Mesendoderm (in vitro differentiated cells): ENCODE measurements at regions not wholly inside any gene's neighbourhood (a gene's known extent, or its start where the extent isn't known, plus 50 kb on each side); places are given as distances from the start of the nearest gene placed in this dataset.
"Not testable (repeated sequence)": the region's sequence is repeated elsewhere in the genome, so short reads cannot be mapped to it uniquely, and the experiment has no call there.

ENCODE experiments used
- DNase-seq: peaks from one replicate; pipeline ENCODE4 v3.0.0; 2013
- H2AK5ac ChIP-seq: 2 replicates; pipeline ENCODE4 v1.6.1; 2013; ENCODE audit warnings: low read length, inconsistent platforms
- H2BK120ac ChIP-seq: 2 replicates; pipeline ENCODE4 v1.6.1; 2013; ENCODE audit warnings: low read depth, mild to moderate bottlenecking, low read length, moderate library complexity, mixed read lengths
- H2BK15ac ChIP-seq: replicated peaks from 2 replicates; pipeline ENCODE4 v1.6.1; 2013; ENCODE audit warnings: low read depth, mild to moderate bottlenecking, moderate library complexity
- H2BK5ac ChIP-seq: 2 replicates; pipeline ENCODE4 v1.6.1; 2013; ENCODE audit warnings: low read length, inconsistent platforms
- H3K18ac ChIP-seq: 2 replicates; pipeline ENCODE4 v1.6.1; 2013; ENCODE audit warnings: mild to moderate bottlenecking, low read length, mixed read lengths
- H3K23ac ChIP-seq: one replicate; pipeline ENCODE4 v1.6.1; 2013; ENCODE audit warnings: low read length
- H3K27ac ChIP-seq: 2 replicates; pipeline ENCODE4 v1.5.1; 2013; ENCODE audit warnings: low read depth, mild to moderate bottlenecking, inconsistent platforms, low read length, moderate library complexity
- H3K27me3 ChIP-seq: 2 replicates; pipeline ENCODE4 v1.6.1; 2013; ENCODE audit warnings: low read length, control low read depth, mild to moderate bottlenecking, inconsistent platforms; ENCODE audit not compliant: insufficient read depth, poor library complexity
- H3K36me3 ChIP-seq: 2 replicates; pipeline ENCODE4 v1.6.1; 2013; ENCODE audit warnings: low read length, inconsistent platforms; ENCODE audit not compliant: control insufficient read depth, insufficient read depth
- H3K4ac ChIP-seq: one replicate; pipeline ENCODE4 v1.6.1; 2013; ENCODE audit warnings: low read depth, mild to moderate bottlenecking, low read length, moderate library complexity
- H3K4me1 ChIP-seq: 2 replicates; pipeline ENCODE4 v1.6.1; 2013; ENCODE audit warnings: low read depth, low read length, inconsistent platforms; ENCODE audit not compliant: control insufficient read depth
- H3K4me2 ChIP-seq: 2 replicates; pipeline ENCODE4 v1.6.1; 2013; ENCODE audit warnings: low read length
- H3K4me3 ChIP-seq: 2 replicates; pipeline ENCODE4 v1.5.1; 2013; ENCODE audit warnings: mild to moderate bottlenecking, low read length
- H3K56ac ChIP-seq: one replicate; pipeline ENCODE4 v1.6.1; 2013; ENCODE audit warnings: low read length
- H3K79me1 ChIP-seq: 2 replicates; pipeline ENCODE4 v1.6.1; 2013; ENCODE audit warnings: low read length, inconsistent platforms
- H3K79me2 ChIP-seq: 2 replicates; pipeline ENCODE4 v1.6.1; 2013; ENCODE audit warnings: mild to moderate bottlenecking, low read length; ENCODE audit not compliant: control insufficient read depth, insufficient read depth
- H3K9ac ChIP-seq: 2 replicates; pipeline ENCODE4 v1.6.1; 2013; ENCODE audit warnings: low read length, inconsistent platforms
- H4K5ac ChIP-seq: one replicate; pipeline ENCODE4 v1.6.1; 2013; ENCODE audit warnings: low read length
- H4K8ac ChIP-seq: one replicate; pipeline ENCODE4 v1.6.1; 2013; ENCODE audit warnings: low read depth, mild to moderate bottlenecking, control low read depth, low read length, moderate library complexity
- WGBS: extraction: QIAGEN DNeasy Blood & Tissue Kit; methylation state at CpG from one replicate; pipeline ENCODE4 v1.1.7; 2013; ENCODE audit warnings: low lambda C conversion rate, missing lambda C conversion rate; ENCODE audit not compliant: insufficient coverage; ENCODE audit errors: extremely low coverage; 5-methylcytosine and 5-hydroxymethylcytosine counted together

DNA sequence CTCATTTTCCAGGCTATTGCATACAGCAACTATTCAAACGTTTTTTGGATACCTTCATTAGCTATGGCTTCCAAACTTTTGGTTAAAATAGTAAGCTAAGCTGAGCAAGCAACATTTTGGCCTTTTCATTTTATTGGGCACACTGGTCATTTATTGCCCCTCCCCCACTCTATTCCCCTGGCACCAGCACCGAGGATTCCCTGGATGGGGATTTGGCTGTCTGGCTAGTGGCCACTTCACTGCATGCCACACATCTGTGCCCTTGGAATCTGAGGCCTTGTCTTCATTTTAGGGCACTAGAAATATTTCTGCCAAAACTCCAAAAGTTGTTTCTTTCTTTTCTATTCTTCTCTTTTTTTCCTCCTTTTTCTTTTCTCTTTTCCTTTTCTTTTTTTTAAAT lies 980.7 kb downstream of the LTN1 start:
- H4K5ac ChIP-seq, H3K79me1 ChIP-seq, H3K4me1 ChIP-seq, H3K79me2 ChIP-seq, H2BK5ac ChIP-seq, H3K27ac ChIP-seq, DNase-seq, H3K18ac ChIP-seq, H3K4ac ChIP-seq, H2BK15ac ChIP-seq, H2AK5ac ChIP-seq, H3K23ac ChIP-seq, H3K27me3 ChIP-seq, H3K56ac ChIP-seq, H2BK120ac ChIP-seq, H3K36me3 ChIP-seq, H4K8ac ChIP-seq, H3K4me3 ChIP-seq, H3K9ac ChIP-seq, H3K4me2 ChIP-seq: not testable (repeated sequence)
- no CpG with 5 or more reads among the region's 2 CpGs for WGBS

GRCh38 chr21:28008245-28008644 lies 984.4 kb downstream of the LTN1 start:
- not testable (repeated sequence) for H3K36me3 ChIP-seq, H3K18ac ChIP-seq, H2AK5ac ChIP-seq, H3K79me1 ChIP-seq, H4K5ac ChIP-seq, H3K56ac ChIP-seq, H2BK5ac ChIP-seq, H3K27me3 ChIP-seq, H2BK15ac ChIP-seq, H4K8ac ChIP-seq, H3K4ac ChIP-seq, H3K9ac ChIP-seq, H3K4me3 ChIP-seq, H2BK120ac ChIP-seq, DNase-seq, H3K27ac ChIP-seq, H3K23ac ChIP-seq, H3K79me2 ChIP-seq, H3K4me2 ChIP-seq, H3K4me1 ChIP-seq
- WGBS: no CpG with 5 or more reads among the region's 3 CpGs

DNA sequence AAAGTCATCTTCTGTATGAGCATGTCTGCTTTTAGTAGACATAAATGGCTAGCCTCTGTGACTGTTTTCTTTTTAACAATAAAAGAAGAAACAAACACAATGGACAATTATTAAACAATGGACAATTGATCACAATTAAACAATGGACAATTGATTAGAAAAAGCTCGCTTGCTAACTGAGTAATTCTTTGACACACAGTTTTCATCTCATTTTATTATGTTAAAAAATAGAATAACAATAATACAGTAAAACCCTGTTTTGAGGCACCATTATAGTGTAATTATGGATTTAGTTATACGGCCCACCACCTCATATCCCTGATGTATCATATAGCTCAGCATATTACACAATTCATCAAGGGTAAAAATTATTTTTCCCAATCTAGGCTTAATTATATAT lies 989.0 kb downstream of the LTN1 start:
- H2BK15ac ChIP-seq, H3K36me3 ChIP-seq, H2BK5ac ChIP-seq, H3K56ac ChIP-seq, H3K27me3 ChIP-seq, H3K4me2 ChIP-seq, H3K79me2 ChIP-seq, H2BK120ac ChIP-seq, H3K18ac ChIP-seq, H3K4me3 ChIP-seq, H3K4ac ChIP-seq, H3K79me1 ChIP-seq, DNase-seq, H3K23ac ChIP-seq, H4K5ac ChIP-seq, H4K8ac ChIP-seq, H3K27ac ChIP-seq, H2AK5ac ChIP-seq, H3K4me1 ChIP-seq, H3K9ac ChIP-seq: not testable (repeated sequence)
- no CpG with 5 or more reads among the region's 2 CpGs for WGBS

GRCh38 chr21:27996906-27997305 lies 995.8 kb downstream of the LTN1 start:
- DNase-seq, H3K27me3 ChIP-seq, H2BK5ac ChIP-seq, H3K79me1 ChIP-seq, H3K4me2 ChIP-seq, H3K36me3 ChIP-seq, H3K9ac ChIP-seq, H4K8ac ChIP-seq, H3K79me2 ChIP-seq, H3K18ac ChIP-seq, H3K4me3 ChIP-seq, H2BK120ac ChIP-seq, H4K5ac ChIP-seq, H3K27ac ChIP-seq, H2AK5ac ChIP-seq, H3K23ac ChIP-seq, H3K4me1 ChIP-seq, H3K4ac ChIP-seq, H2BK15ac ChIP-seq, H3K56ac ChIP-seq: not testable (repeated sequence)
- WGBS: no CpG with 5 or more reads among the region's 4 CpGs

GRCh38 chr21:27984663-27985325 lies 1007.9 kb downstream of the LTN1 start:
- not testable (repeated sequence) for H3K79me1 ChIP-seq, H3K18ac ChIP-seq, H3K4me2 ChIP-seq, H3K23ac ChIP-seq, H2BK15ac ChIP-seq, H2BK120ac ChIP-seq, H3K4me1 ChIP-seq, DNase-seq, H3K36me3 ChIP-seq, H4K5ac ChIP-seq, H3K56ac ChIP-seq, H2AK5ac ChIP-seq, H3K4me3 ChIP-seq, H2BK5ac ChIP-seq, H3K79me2 ChIP-seq, H3K9ac ChIP-seq, H4K8ac ChIP-seq, H3K27me3 ChIP-seq, H3K27ac ChIP-seq, H3K4ac ChIP-seq
- WGBS: 100% methylated on average over 1 of the region's 2 CpGs

GRCh38 chr21:27979446-27979845 lies 1012.6 kb upstream of the ADAMTS5 start:
- not testable (repeated sequence) for H3K4me1 ChIP-seq, DNase-seq, H3K4ac ChIP-seq, H2BK5ac ChIP-seq, H3K27ac ChIP-seq, H3K79me2 ChIP-seq, H2AK5ac ChIP-seq, H4K8ac ChIP-seq, H3K4me3 ChIP-seq, H4K5ac ChIP-seq, H3K23ac ChIP-seq, H3K9ac ChIP-seq, H3K27me3 ChIP-seq, H3K18ac ChIP-seq, H2BK15ac ChIP-seq, H2BK120ac ChIP-seq, H3K79me1 ChIP-seq, H3K56ac ChIP-seq, H3K36me3 ChIP-seq, H3K4me2 ChIP-seq
